Liver (tissue), 8 donors: ENCODE measurements at regions not wholly inside any gene's neighbourhood (a gene's known extent, or its start where the extent isn't known, plus 50 kb on each side); places are given as distances from the start of the nearest gene placed in this dataset.

ENCODE experiments used
- DNase-seq: peaks from one replicate; pipeline ENCODE4 v3.0.0-alpha.2; 2017; ENCODE audit warnings: low spot score
- H3K27ac ChIP-seq, 2 donors: one replicate each; pipeline ENCODE4 v1.7.0; 2013; ENCODE audit warnings: inconsistent platforms in 2 of 2, low read length in 2 of 2, control low read depth in 1 of 2, low read depth in 1 of 2, mild to moderate bottlenecking in 1 of 2
- H3K27me3 ChIP-seq, 4 donors: one replicate each; pipeline versions ENCODE4 v1.6.1 to v1.7.0; 2013; ENCODE audit warnings: low read length in 3 of 4, inconsistent platforms in 1 of 4, mild to moderate bottlenecking in 1 of 4, moderate library complexity in 1 of 4; ENCODE audit not compliant: control insufficient read depth in 4 of 4, insufficient read depth in 4 of 4
- H3K36me3 ChIP-seq, 4 donors: one replicate each; pipeline versions ENCODE4 v1.6.1 to v1.7.0; 2013; ENCODE audit warnings: low read length in 3 of 4, mild to moderate bottlenecking in 3 of 4, low read depth in 1 of 4, moderate library complexity in 1 of 4; ENCODE audit not compliant: control insufficient read depth in 4 of 4, insufficient read depth in 3 of 4
- H3K4me1 ChIP-seq, 4 donors: one replicate each; pipeline versions ENCODE4 v1.6.1 to v1.7.0; 2013; ENCODE audit warnings: low read length in 3 of 4, mild to moderate bottlenecking in 3 of 4, moderate library complexity in 1 of 4; ENCODE audit not compliant: control insufficient read depth in 4 of 4, insufficient read depth in 4 of 4
- H3K4me3 ChIP-seq, 3 donors: one replicate each; pipeline versions ENCODE4 v1.6.1 to v1.7.0; 2013; ENCODE audit warnings: low read length in 3 of 3, control low read depth in 1 of 3, low read depth in 1 of 3, mild to moderate bottlenecking in 1 of 3
- H3K9ac ChIP-seq, 2 donors: one replicate each; pipeline ENCODE4 v1.7.0; 2013; ENCODE audit warnings: low read length in 2 of 2, mild to moderate bottlenecking in 2 of 2, moderate library complexity in 2 of 2, control low read depth in 1 of 2, low read depth in 1 of 2
- H3K9me3 ChIP-seq, 4 donors: one replicate each; pipeline versions ENCODE4 v1.6.1 to v1.7.0; 2013; ENCODE audit warnings: low read length in 3 of 4; ENCODE audit not compliant: control insufficient read depth in 4 of 4
- ATF3 ChIP-seq: IDR thresholded peaks from 2 replicates; pipeline ENCODE4 v1.6.1; 2016; ENCODE audit warnings: antibody characterized with exemption
- EGR1 ChIP-seq, 2 donors: IDR thresholded peaks; 2 replicates each; pipeline ENCODE4 v1.6.1; 2016 to 2018; ENCODE audit warnings: antibody characterized with exemption in 2 of 2, low read depth in 2 of 2
- FOXA1 ChIP-seq: IDR thresholded peaks from 2 replicates; pipeline ENCODE4 v1.6.1; 2016; ENCODE audit warnings: antibody characterized with exemption
- FOXA2 ChIP-seq: IDR thresholded peaks from 2 replicates; pipeline ENCODE4 v1.6.1; 2016; ENCODE audit warnings: antibody characterized with exemption
- GABPA ChIP-seq, 2 donors: IDR thresholded peaks in 1 of 2; conservative IDR thresholded peaks in 1 of 2; 2 replicates each; pipeline ENCODE4 v1.6.1; 2016; ENCODE audit warnings: antibody characterized with exemption in 2 of 2, mild to moderate bottlenecking in 1 of 2, moderate library complexity in 1 of 2
- HNF4A ChIP-seq, 2 donors: conservative IDR thresholded peaks; 2 replicates each; pipeline ENCODE4 v1.6.1; 2016; ENCODE audit warnings: antibody characterized with exemption in 2 of 2, mild to moderate bottlenecking in 2 of 2
- HNF4G ChIP-seq: IDR thresholded peaks from 2 replicates; pipeline ENCODE4 v1.6.1; 2016; ENCODE audit warnings: antibody characterized with exemption
- JUND ChIP-seq, 2 donors: IDR thresholded peaks; 2 replicates each; pipeline ENCODE4 v1.6.1; 2016; ENCODE audit warnings: antibody characterized with exemption in 2 of 2
- NR2F2 ChIP-seq: IDR thresholded peaks from 2 replicates; pipeline ENCODE4 v1.6.1; 2016; ENCODE audit warnings: antibody characterized with exemption
- RAD21 ChIP-seq, 2 donors: IDR thresholded peaks; 2 replicates each; pipeline ENCODE4 v1.6.1; 2016; ENCODE audit warnings: antibody characterized with exemption in 2 of 2, mild to moderate bottlenecking in 2 of 2
- REST ChIP-seq: IDR thresholded peaks from 2 replicates; pipeline ENCODE4 v1.6.1; 2016; ENCODE audit warnings: antibody characterized with exemption, mild to moderate bottlenecking
- RXRA ChIP-seq, 2 donors: IDR thresholded peaks; 2 replicates each; pipeline ENCODE4 v1.6.1; 2017 to 2018; ENCODE audit warnings: antibody characterized with exemption in 2 of 2, mild to moderate bottlenecking in 1 of 2
- SP1 ChIP-seq: IDR thresholded peaks from 2 replicates; pipeline ENCODE4 v1.6.1; 2018; ENCODE audit warnings: antibody characterized with exemption, mild to moderate bottlenecking
- TAF1 ChIP-seq: conservative IDR thresholded peaks from 2 replicates; pipeline ENCODE4 v1.6.1; 2016; ENCODE audit warnings: antibody characterized with exemption, mild to moderate bottlenecking
- YY1 ChIP-seq: IDR thresholded peaks from 2 replicates; pipeline ENCODE4 v1.6.1; 2016; ENCODE audit warnings: antibody characterized with exemption, mild to moderate bottlenecking
- ZBTB33 ChIP-seq: IDR thresholded peaks from 2 replicates; pipeline ENCODE4 v1.6.1; 2016; ENCODE audit warnings: antibody characterized with exemption
- WGBS: extraction: QIAGEN DNeasy Blood & Tissue Kit; methylation state at CpG from one replicate; pipeline ENCODE4 v1.1.7; 2013; 5-methylcytosine and 5-hydroxymethylcytosine counted together
- TF ChIP-seq, protein P1 (sequence below): fragments of 150-350 bp; IDR thresholded peaks from 2 replicates; pipeline ENCODE4 v1.5.1; 2017; ENCODE audit warnings: improper control_type of control experiment, low read depth, low read length; ENCODE audit not compliant: missing input control
- TF ChIP-seq, protein P2 (sequence below): IDR thresholded peaks from 2 replicates; pipeline ENCODE4 v1.6.1; 2016; ENCODE audit warnings: antibody characterized with exemption
- donor health status: healthy.
- donor health status: healthy.
- donor health status: healthy.
- donor health status: healthy.
- donor health status: healthy.

DNA sequence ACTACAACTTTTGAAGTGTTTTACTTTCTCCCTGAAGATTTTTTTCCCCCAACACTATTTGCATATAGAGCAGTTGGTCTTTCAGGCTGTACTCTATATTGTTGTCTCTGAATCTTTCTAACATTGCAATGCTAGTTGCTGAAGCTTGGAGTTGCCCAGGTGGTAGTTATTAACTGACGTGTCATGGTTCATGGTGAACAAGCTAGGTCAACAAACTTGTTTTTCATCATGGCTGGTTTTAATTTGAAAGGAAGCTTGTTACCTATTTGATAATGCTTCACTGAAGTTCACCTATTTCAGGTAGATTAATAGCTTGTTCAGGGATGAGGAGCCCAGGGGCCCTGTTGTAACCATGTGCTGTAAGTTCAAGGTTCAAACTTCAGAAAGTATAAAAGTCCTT is 158.8 kb upstream of the ZEB2 start:
- no peak for DNase-seq
- TF ChIP-seq ZBTB33 (no peak), ATF3 (no peak), HNF4G (no peak), HNF4A (conservative IDR thresholded peaks at IDR 0.05) (no peak), TAF1 (no peak), SP1 (no peak), EGR1 (IDR thresholded peaks at IDR 0.05; ENCODE audit: low read depth in 2 of 2) (no peak), JUND (IDR thresholded peaks at IDR 0.05) (no peak)
- H3K27ac ChIP-seq = no peak overlapping the region

GRCh38 chr2:144675731-144676130 is 155.8 kb upstream of the ZEB2 start:
- no peak for DNase-seq
- Histone ChIP-seq H3K9me3 (no peaks in the 10 kb centered on the region), H3K27ac (no peak overlapping the region), H3K27me3 (no peaks in the 10 kb centered on the region), H3K4me1 (no peaks in the 10 kb centered on the region), H3K4me3 (no peak overlapping the region), H3K36me3 (no peaks in the 10 kb centered on the region), H3K9ac (no peak overlapping the region)
- 76% methylated on average over 3 of the region's 3 CpGs for WGBS
- TF ChIP-seq, protein P1, sequence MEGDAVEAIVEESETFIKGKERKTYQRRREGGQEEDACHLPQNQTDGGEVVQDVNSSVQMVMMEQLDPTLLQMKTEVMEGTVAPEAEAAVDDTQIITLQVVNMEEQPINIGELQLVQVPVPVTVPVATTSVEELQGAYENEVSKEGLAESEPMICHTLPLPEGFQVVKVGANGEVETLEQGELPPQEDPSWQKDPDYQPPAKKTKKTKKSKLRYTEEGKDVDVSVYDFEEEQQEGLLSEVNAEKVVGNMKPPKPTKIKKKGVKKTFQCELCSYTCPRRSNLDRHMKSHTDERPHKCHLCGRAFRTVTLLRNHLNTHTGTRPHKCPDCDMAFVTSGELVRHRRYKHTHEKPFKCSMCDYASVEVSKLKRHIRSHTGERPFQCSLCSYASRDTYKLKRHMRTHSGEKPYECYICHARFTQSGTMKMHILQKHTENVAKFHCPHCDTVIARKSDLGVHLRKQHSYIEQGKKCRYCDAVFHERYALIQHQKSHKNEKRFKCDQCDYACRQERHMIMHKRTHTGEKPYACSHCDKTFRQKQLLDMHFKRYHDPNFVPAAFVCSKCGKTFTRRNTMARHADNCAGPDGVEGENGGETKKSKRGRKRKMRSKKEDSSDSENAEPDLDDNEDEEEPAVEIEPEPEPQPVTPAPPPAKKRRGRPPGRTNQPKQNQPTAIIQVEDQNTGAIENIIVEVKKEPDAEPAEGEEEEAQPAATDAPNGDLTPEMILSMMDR = no peak
- TF ChIP-seq FOXA2 = no peak
- TF ChIP-seq HNF4A (conservative IDR thresholded peaks at IDR 0.05) = no peak
- no peak for TF ChIP-seq EGR1 (IDR thresholded peaks at IDR 0.05; ENCODE audit: low read depth in 2 of 2)
- TF ChIP-seq TAF1 = no peak
- TF ChIP-seq JUND (IDR thresholded peaks at IDR 0.05) = no peak
- no peak for TF ChIP-seq GABPA (IDR thresholded peaks at IDR 0.05 in 1 of 2, conservative IDR thresholded peaks at IDR 0.05 in 1 of 2)
- TF ChIP-seq RXRA (IDR thresholded peaks at IDR 0.05) = no peak
- no peak for TF ChIP-seq SP1
- no peak for TF ChIP-seq HNF4G
- no peak for TF ChIP-seq YY1
- TF ChIP-seq REST = no peak
- TF ChIP-seq, protein P2, sequence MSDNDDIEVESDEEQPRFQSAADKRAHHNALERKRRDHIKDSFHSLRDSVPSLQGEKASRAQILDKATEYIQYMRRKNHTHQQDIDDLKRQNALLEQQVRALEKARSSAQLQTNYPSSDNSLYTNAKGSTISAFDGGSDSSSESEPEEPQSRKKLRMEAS = no peak
- no peak for TF ChIP-seq ATF3
- no peak for TF ChIP-seq RAD21 (IDR thresholded peaks at IDR 0.05)
- no peak for TF ChIP-seq FOXA1
- no peak for TF ChIP-seq ZBTB33
- TF ChIP-seq NR2F2 = no peak

More for the DNA sequence above, 158.8 kb upstream of the ZEB2 start:
- WGBS = 77% methylated on average over 1 of the region's 1 CpG
- Histone ChIP-seq H3K9ac (no peak overlapping the region), H3K36me3 (no peaks in the 10 kb centered on the region), H3K27me3 (peaks cover 0 to 4% (median 0%) of the 10 kb centered on the region in 4 donors), H3K4me1 (no peaks in the 10 kb centered on the region), H3K4me3 (no peak overlapping the region), H3K9me3 (no peaks in the 10 kb centered on the region)
